Trophoblast cell (in vitro differentiated cells and primary cell): ENCODE measurements at regions not wholly inside any gene's neighbourhood (a gene's known extent, or its start where the extent isn't known, plus 50 kb on each side); places are given as distances from the start of the nearest gene placed in this dataset.
A peak's percentile ranks its signal among the peaks of the same experiment; 100 is the strongest.

ENCODE experiments used
- DNase-seq, 2 donors: peaks; one replicate each; pipeline ENCODE4 v3.0.0-alpha.2; 2016
- H2AFZ ChIP-seq: 2 replicates; pipeline ENCODE4 v1.6.1; 2013; ENCODE audit warnings: low read length, moderate library complexity, mild to moderate bottlenecking; ENCODE audit not compliant: insufficient read depth, poor library complexity
- H2AK5ac ChIP-seq: 2 replicates; pipeline ENCODE4 v1.6.1; 2013; ENCODE audit warnings: mild to moderate bottlenecking, low read length
- H2BK120ac ChIP-seq: 2 replicates; pipeline ENCODE4 v1.6.1; 2013; ENCODE audit warnings: low read length, mild to moderate bottlenecking, moderate library complexity; ENCODE audit not compliant: insufficient read depth, poor library complexity
- H2BK12ac ChIP-seq: 2 replicates; pipeline ENCODE4 v1.6.1; 2013; ENCODE audit warnings: mild to moderate bottlenecking, low read length, moderate library complexity
- H2BK5ac ChIP-seq: 2 replicates; pipeline ENCODE4 v1.6.1; 2013; ENCODE audit warnings: low read length, low read depth, moderate library complexity, mild to moderate bottlenecking; ENCODE audit not compliant: poor library complexity
- H3K14ac ChIP-seq: 2 replicates; pipeline ENCODE4 v1.6.1; 2013; ENCODE audit warnings: mild to moderate bottlenecking, low read length
- H3K18ac ChIP-seq: 2 replicates; pipeline ENCODE4 v1.6.1; 2013; ENCODE audit warnings: mild to moderate bottlenecking, low read length
- H3K23ac ChIP-seq: 2 replicates; pipeline ENCODE4 v1.6.1; 2013; ENCODE audit warnings: low read length
- H3K27ac ChIP-seq: 2 replicates; pipeline ENCODE4 v1.5.1; 2013; ENCODE audit warnings: low read depth, mild to moderate bottlenecking, inconsistent platforms, low read length, moderate library complexity
- H3K27me3 ChIP-seq: 2 replicates; pipeline ENCODE4 v1.6.1; 2013; ENCODE audit warnings: inconsistent platforms, mild to moderate bottlenecking, low read length, moderate library complexity; ENCODE audit not compliant: insufficient read depth
- H3K36me3 ChIP-seq, 2 experiments: 1 replicate in 1 of 2; 2 replicates in 1 of 2; pipeline ENCODE4 v1.6.1; 2013; ENCODE audit warnings: low read length in 2 of 2, mild to moderate bottlenecking in 2 of 2, moderate library complexity in 1 of 2; ENCODE audit not compliant: insufficient read depth in 2 of 2, control insufficient read depth in 1 of 2
- H3K4ac ChIP-seq: 2 replicates; pipeline ENCODE4 v1.6.1; 2013; ENCODE audit warnings: low read depth, mild to moderate bottlenecking, low read length, moderate library complexity
- H3K4me1 ChIP-seq, 2 experiments: 1 replicate in 1 of 2; 2 replicates in 1 of 2; pipeline ENCODE4 v1.6.1; 2013; ENCODE audit warnings: low read length in 2 of 2, mild to moderate bottlenecking in 2 of 2, moderate library complexity in 1 of 2; ENCODE audit not compliant: insufficient read depth in 2 of 2, control insufficient read depth in 1 of 2
- H3K4me2 ChIP-seq: 2 replicates; pipeline ENCODE4 v1.6.1; 2013; ENCODE audit warnings: inconsistent platforms, mild to moderate bottlenecking, low read length, moderate library complexity
- H3K4me3 ChIP-seq: 2 replicates; pipeline ENCODE4 v1.5.1; 2013; ENCODE audit warnings: mild to moderate bottlenecking, low read depth, low read length, inconsistent platforms
- H3K79me1 ChIP-seq: one replicate; pipeline ENCODE4 v1.6.1; 2013; ENCODE audit warnings: low read length
- H3K79me2 ChIP-seq: 2 replicates; pipeline ENCODE4 v1.6.1; 2013; ENCODE audit warnings: low read length, mild to moderate bottlenecking; ENCODE audit not compliant: control insufficient read depth, insufficient read depth, poor library complexity
- H3K9ac ChIP-seq: 2 replicates; pipeline ENCODE4 v1.6.1; 2013; ENCODE audit warnings: mild to moderate bottlenecking, low read length
- H3K9me3 ChIP-seq: 2 replicates; pipeline ENCODE4 v1.6.1; 2013; ENCODE audit warnings: low read depth, mild to moderate bottlenecking, control low read depth, inconsistent platforms, low read length; ENCODE audit not compliant: insufficient read depth
- H4K12ac ChIP-seq: 2 replicates; pipeline ENCODE4 v1.6.1; 2013; ENCODE audit warnings: low read depth, mild to moderate bottlenecking, low read length, moderate library complexity
- H4K8ac ChIP-seq: 2 replicates; pipeline ENCODE4 v1.6.1; 2013; ENCODE audit warnings: low read depth, mild to moderate bottlenecking, low read length, moderate library complexity
- H4K91ac ChIP-seq: one replicate; pipeline ENCODE4 v1.6.1; 2013; ENCODE audit warnings: low read depth, mild to moderate bottlenecking, low read length, moderate library complexity
- WGBS: extraction: QIAGEN DNeasy Blood & Tissue Kit; methylation state at CpG from one replicate; pipeline ENCODE4 v1.1.7; 2013; ENCODE audit warnings: missing lambda C conversion rate; ENCODE audit not compliant: insufficient read length, insufficient coverage; ENCODE audit errors: extremely low coverage; 5-methylcytosine and 5-hydroxymethylcytosine counted together

- Histone ChIP-seq H3K36me3 (no peaks in the 10 kb centered on the region), H2BK12ac (no peak overlapping the region), H3K4me1 (no peaks in the 10 kb centered on the region), H3K4ac (no peak overlapping the region), H2BK120ac (no peak overlapping the region), H3K4me2 (no peak overlapping the region), H3K27ac (no peak overlapping the region), H3K27me3 (no peaks in the 10 kb centered on the region), H3K79me2 (no peaks in the 10 kb centered on the region), H3K9ac (no peak overlapping the region), H3K79me1 (no peaks in the 10 kb centered on the region), H3K23ac (no peak overlapping the region), H2BK5ac (no peak overlapping the region), H3K18ac (no peak overlapping the region), H4K8ac (no peak overlapping the region), H2AK5ac (no peak overlapping the region), H3K14ac (no peak overlapping the region), H4K12ac (no peak overlapping the region), H2AFZ (no peak overlapping the region), H3K9me3 (no peaks in the 10 kb centered on the region), H3K4me3 (no peak overlapping the region), H4K91ac (no peak overlapping the region)
- no CpG with 5 or more reads among the region's 2 CpGs for WGBS
- no peak for DNase-seq
These were observed 161.5 kb upstream of the STXBP5 start for GRCh38 chr6:147042679-147043078.

- H3K79me1 ChIP-seq, result no peaks in the 10 kb centered on the region
These were observed 160.2 kb upstream of the STXBP5 start for GRCh38 chr6:147043994-147044477.

GRCh38 chr6:147046141-147046877, 157.9 kb upstream of the STXBP5 start:
- Histone ChIP-seq H2BK12ac (no peak overlapping the region), H3K9me3 (no peaks in the 10 kb centered on the region), H3K9ac (no peak overlapping the region), H3K14ac (no peak overlapping the region), H2AFZ (no peak overlapping the region), H4K91ac (no peak overlapping the region), H2AK5ac (no peak overlapping the region), H3K79me1 (no peaks in the 10 kb centered on the region), H3K4me2 (no peak overlapping the region), H3K4ac (no peak overlapping the region), H3K4me1 (no peaks in the 10 kb centered on the region), H3K18ac (no peak overlapping the region), H3K36me3 (no peaks in the 10 kb centered on the region), H3K23ac (no peak overlapping the region), H3K79me2 (no peaks in the 10 kb centered on the region), H3K27ac (no peak overlapping the region), H2BK120ac (no peak overlapping the region), H2BK5ac (no peak overlapping the region), H3K27me3 (no peaks in the 10 kb centered on the region), H4K8ac (no peak overlapping the region), H3K4me3 (no peak overlapping the region), H4K12ac (no peak overlapping the region)
- WGBS, result no CpG with 5 or more reads among the region's 4 CpGs
- DNase-seq, result no peak

More at GRCh38 chr6:147043994-147044477, 160.2 kb upstream of the STXBP5 start:
- no peak overlapping the region for H2AFZ ChIP-seq
- H2BK120ac ChIP-seq, result no peak overlapping the region
- H3K18ac ChIP-seq, result no peak overlapping the region
- no peaks in the 10 kb centered on the region for H3K36me3 ChIP-seq
- H3K79me2 ChIP-seq, result no peaks in the 10 kb centered on the region
- H3K23ac ChIP-seq, result no peak overlapping the region
- no peak overlapping the region for H3K4ac ChIP-seq
- H3K9ac ChIP-seq, result no peak overlapping the region
- WGBS, result no CpG with 5 or more reads among the region's 5 CpGs
- H4K91ac ChIP-seq, result no peak overlapping the region
- no peak overlapping the region for H2AK5ac ChIP-seq
- no peaks in the 10 kb centered on the region for H3K9me3 ChIP-seq
- H4K12ac ChIP-seq, result no peak overlapping the region
- no peak for DNase-seq
- H3K4me1 ChIP-seq, result no peaks in the 10 kb centered on the region
- H3K4me2 ChIP-seq, result no peak overlapping the region
- H3K14ac ChIP-seq, result no peak overlapping the region
- H2BK5ac ChIP-seq, result peak overlapping the region; percentile 38
- no peak overlapping the region for H3K27ac ChIP-seq
- no peaks in the 10 kb centered on the region for H3K27me3 ChIP-seq
- H2BK12ac ChIP-seq, result no peak overlapping the region
- no peak overlapping the region for H4K8ac ChIP-seq
- H3K4me3 ChIP-seq, result no peak overlapping the region

- no CpG with 5 or more reads among the region's 3 CpGs for WGBS
- no peaks in the 10 kb centered on the region for H3K4me1 ChIP-seq
- H2BK12ac ChIP-seq, result no peak overlapping the region
- no peaks in the 10 kb centered on the region for H3K27me3 ChIP-seq
- H2AK5ac ChIP-seq, result no peak overlapping the region
- no peak overlapping the region for H3K4me3 ChIP-seq
- H4K12ac ChIP-seq, result no peak overlapping the region
- no peaks in the 10 kb centered on the region for H3K79me2 ChIP-seq
- DNase-seq, result no peak
- no peak overlapping the region for H3K4me2 ChIP-seq
- H2AFZ ChIP-seq, result no peak overlapping the region
- H3K23ac ChIP-seq, result no peak overlapping the region
- no peak overlapping the region for H4K91ac ChIP-seq
- no peaks in the 10 kb centered on the region for H3K79me1 ChIP-seq
- no peak overlapping the region for H3K27ac ChIP-seq
- H3K18ac ChIP-seq, result no peak overlapping the region
- no peak overlapping the region for H3K14ac ChIP-seq
- H3K9me3 ChIP-seq, result no peaks in the 10 kb centered on the region
- H3K36me3 ChIP-seq, result no peaks in the 10 kb centered on the region
- no peak overlapping the region for H3K9ac ChIP-seq
- H3K4ac ChIP-seq, result no peak overlapping the region
- H4K8ac ChIP-seq, result no peak overlapping the region
- no peak overlapping the region for H2BK120ac ChIP-seq
- no peak overlapping the region for H2BK5ac ChIP-seq
These were observed 155.3 kb upstream of the STXBP5 start for GRCh38 chr6:147048930-147049329.
